GM19452 (cell line): ENCODE measurements at regions not wholly inside any gene's neighbourhood (a gene's known extent, or its start where the extent isn't known, plus 50 kb on each side); places are given as distances from the start of the nearest gene placed in this dataset.
"Not testable (repeated sequence)": the region's sequence is repeated elsewhere in the genome, so short reads cannot be mapped to it uniquely, and the experiment has no call there.

Experiments
- ATAC-seq: cut with Tn5 transposase; IDR thresholded peaks from one replicate; pipeline ENCODE4 v1.9.1; 2021; ENCODE audit not compliant: unreplicated experiment

DNA sequence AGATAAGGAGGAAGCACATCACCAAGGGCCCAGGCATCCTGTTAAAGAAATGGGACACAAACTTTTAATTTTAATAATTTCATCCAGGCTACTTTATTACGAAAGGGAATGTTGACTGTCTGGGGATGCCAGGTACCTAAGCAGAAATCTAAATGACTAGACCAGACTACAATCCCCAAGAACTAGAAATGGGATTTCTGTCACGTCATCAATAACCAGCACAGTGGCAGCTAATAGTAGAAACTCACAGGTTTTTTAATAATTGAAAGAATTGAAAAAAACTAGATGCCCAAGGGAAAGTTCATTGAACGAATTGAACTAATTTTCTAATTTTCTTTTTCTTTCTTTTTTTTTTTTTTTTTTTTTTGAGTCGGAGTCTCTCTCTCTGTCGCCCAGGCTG, 789.3 kb downstream of the IGSF11 start:
- no peak for ATAC-seq

DNA sequence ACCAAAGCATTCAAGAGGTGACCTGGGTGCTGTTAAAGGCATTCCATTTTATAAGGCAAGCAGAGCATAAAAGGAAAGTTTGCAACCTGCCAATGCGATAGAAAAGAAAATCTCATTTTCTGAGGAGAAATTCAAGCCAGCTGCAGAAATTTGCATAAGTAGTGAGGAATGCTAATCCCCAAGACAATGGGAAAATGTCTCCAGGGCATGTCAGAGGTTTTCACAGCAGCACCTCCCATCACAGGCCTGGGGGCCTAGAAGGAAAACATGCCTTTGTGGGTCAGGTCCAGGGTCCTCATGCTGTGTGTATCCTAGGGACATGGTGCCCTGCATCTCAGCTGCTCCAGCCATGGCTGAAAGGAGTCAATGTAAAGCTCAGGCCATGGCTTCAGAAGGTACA, 775.8 kb downstream of the IGSF11 start:
- not testable (repeated sequence) for ATAC-seq

DNA sequence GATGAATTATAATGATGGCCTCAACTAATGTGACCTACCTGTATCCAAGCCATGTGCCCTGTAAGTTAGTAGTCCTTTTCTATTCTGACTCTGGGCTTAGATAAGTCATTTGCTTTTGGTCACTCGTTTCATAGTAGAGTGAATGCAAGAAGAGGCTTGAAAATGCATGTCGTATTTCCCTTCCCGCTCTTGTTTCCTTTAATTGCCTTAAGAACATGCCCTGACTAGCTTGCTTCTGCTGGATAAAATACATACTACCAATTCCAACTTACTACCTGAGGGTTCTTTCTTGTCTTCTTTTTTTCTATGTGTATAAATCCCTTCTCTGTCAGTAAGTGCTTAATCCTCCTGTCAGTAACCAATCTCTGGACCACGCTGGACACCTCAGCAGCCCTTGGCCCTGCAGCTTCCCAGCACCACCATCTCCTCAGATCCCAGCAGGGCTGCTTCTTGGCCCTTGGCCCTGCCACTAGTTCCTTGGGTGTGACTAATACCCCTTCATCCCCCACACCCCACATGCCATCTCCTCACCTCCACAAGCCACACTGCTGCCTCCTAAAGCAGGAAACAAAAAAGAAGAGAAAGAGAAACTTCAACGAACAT, 771.7 kb downstream of the IGSF11 start:
- ATAC-seq: no peak

DNA sequence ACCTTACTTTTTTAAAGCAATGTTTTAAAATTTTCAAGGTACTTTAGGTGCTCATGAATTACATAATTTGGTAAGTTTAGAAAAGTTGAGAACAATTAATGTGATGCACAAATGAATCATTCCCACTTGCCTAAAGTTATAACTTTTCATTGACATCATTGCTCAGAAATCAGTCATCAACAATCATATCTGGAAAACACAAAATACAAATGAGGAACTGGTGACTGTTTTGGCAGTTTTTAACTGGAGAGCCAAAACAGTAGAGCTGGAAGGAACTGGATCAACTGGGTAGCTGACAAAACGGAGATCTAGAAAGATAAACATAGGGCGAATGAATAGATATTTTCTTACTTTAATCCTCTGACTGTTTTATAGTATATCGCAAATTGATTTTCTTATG, 767.1 kb downstream of the IGSF11 start:
- ATAC-seq: no peak

DNA sequence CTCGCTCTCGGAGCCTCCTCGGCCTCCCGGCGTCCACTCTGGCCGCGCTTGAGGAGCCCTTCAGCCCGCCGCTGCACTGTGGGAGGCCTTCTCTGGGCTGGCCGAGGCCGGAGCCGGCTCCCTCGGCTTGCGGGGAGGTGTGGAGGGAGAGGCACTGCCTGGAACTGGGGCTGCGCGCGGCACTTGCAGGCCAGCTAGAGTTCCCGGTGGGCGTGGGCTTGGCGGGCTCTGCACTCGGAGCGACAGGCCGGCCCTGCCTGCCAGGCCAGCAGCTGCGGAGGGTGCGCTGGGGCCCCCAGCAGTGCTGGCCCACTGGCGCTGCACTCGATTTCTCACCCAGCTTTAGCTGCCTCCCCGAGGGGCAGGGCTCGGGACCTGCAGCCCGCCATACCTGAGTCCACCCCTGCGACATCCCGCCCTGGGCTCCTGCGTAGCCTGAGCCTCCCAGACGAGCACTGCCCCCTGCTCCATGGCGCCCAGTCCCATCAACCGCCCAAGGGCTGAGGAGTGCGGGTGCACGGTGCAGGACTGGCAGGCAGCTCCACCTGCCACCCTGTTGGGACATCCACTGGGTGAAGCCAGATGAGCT, 765.0 kb downstream of the IGSF11 start:
- ATAC-seq: no peak

DNA sequence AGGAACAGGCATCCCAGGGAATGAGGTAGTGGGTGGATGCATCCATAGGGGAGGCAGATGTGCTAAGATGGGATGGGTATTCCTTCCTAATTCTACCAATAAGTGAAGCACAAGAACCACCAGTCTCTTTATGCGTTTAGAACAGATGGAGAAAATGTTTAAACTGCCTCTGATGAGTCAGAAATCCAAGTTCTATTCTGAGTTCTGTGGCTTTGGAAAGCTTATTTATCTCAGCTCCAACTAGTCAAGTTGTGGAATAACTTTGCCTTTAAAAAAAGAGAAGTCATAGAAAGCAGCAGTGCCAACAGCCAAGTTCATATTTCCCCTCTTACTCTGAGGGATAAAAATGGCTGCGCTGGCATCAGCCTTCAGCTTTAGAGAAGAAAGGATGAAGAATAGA, 761.7 kb downstream of the IGSF11 start:
- ATAC-seq: no peak

DNA sequence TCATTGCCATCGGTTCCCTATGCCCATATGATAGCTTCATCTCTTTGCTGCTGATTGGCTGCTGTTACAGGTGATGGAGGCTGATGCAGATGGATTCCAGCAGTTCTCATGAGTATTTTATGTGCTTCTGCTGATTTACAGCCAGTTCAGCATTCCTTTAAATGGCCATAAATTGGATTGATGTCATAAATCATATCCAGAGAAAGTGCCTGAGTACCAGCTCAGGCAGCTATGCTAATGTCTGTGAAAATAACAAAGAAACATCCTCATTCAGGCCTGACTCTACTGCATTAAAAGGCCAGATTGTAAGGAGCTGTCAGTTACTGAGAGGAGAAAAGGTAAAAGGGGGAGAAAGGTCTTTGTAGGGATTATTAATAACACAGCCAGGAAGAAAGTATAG, 756.8 kb downstream of the IGSF11 start:
- ATAC-seq: no peak

DNA sequence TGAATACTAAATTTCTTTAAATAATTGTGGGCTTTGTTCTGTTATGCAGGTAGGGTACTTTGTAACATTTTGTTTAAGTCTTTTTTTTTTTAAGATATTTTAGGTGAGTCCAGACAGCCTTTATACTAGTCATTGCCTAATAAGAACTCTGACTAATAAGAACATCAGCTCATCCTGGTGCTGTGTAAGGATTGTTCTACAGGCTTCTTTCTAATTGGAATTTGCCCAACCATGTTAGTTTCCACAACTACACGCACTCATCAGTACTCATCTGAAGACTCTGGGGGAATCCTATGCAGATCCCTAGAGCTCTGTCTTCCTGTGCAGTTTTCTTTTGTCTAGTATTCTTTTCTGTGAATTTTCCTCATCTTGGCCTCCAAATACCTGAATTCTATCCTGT, 741.8 kb downstream of the IGSF11 start:
- no peak for ATAC-seq

DNA sequence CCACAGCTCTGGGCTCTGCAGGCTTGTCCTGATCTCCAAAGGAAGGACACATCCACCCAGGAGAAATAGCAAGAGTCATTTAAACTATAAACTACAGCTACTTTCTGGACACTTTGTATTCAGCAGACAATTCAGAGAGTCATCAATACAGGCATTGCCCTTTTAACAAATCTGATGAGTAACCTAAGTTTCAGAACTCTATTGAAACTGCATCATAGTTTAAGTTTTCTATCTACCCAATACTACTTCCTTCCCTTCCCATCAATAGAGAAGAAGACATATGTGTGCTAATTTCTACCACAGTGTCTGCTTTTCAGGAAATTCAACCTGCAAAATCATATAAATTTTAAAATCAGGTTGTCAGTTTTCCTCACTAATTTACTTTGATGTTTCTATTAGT, 736.5 kb downstream of the IGSF11 start:
- ATAC-seq: no peak

DNA sequence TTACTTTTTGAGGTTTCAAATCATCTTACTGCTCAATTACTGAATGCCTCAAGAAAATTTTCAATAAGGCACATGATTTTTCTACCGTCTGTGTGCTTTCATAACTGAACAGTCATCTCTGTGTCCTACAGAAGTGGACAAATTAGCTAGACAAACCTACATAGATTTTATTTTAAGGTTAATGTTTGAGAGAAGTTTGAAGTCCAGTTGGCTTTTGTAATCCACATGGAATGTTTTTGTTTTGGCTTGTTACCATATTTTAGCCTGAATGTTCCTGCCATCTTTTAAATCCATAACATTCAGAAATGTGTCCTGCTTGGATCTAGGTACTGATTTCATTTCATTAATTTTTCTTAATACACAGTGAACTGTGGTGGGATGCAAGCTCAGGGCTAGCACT, 730.1 kb downstream of the IGSF11 start:
- ATAC-seq: no peak

DNA sequence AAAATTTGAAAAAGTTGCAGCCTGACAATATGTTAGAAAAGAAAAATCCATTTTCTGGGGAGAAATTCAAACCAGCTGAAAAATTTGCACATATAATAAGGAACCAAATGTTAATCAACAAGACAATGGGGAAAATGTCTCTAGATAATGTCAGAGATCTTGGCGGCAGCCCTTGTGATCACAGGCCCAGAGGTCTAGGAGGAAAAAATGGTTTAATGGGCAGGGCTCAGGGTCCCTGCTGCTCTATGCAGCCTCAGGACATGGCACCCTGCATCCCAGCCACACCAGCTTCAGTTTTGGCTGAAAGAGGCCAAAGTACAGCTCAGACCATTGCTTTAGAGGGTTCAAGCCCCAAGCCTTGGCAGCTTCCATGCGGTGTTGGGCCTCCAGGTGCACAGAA, 701.9 kb downstream of the IGSF11 start:
- ATAC-seq: no peak

DNA sequence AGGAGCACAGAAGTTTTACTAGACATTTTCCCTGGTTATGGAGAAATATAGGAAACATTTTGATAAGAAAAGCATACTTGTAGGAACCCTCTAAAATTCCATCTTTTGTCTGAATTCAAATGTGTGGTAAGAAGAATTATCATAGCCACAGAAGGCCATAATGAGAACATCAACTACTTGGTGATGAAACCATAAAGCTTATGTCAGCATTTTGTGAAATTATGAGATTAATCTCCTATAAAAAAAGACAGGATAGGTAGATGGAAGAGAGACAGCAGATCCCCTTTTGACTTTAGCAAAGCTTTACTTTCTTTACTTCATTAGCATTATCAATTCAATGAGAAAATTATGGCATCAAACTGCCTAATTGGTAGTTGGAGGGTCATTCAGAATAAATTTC, 697.0 kb downstream of the IGSF11 start:
- ATAC-seq: no peak

DNA sequence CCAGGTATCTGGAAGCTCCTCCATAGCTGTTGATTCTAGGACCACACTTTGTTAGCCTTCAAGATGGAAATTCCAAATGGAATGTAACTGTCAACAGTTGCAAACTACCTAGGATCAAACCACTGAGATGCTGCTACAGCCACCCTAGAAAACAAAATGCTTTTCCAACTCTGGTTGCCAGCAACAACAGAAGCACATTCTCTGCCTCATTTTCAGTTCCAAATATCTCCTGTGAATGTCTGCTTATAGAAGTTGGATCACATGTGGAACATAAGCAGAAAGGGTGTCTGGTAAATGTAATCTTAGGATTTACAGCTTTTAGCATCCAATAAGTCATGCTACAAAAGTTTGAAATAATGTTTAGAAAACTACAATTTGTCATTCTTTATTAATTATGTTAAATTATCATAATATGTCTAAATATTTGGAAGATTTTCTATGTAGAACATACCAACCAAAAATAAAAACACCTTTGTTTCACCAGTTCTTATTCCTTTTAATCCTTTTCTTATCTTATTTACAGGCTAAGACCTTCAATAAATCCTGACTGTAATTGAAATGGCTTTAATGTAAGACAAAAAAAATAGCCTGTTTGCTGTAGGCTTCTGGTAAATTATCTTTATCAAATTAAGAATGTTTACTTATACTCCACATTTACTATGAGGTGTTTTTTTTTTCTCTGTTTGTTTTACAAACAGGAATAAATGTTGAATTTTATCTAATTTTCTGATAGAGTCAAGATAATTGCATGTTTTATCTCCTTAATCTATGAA, 687.1 kb downstream of the IGSF11 start:
- ATAC-seq: no peak

DNA sequence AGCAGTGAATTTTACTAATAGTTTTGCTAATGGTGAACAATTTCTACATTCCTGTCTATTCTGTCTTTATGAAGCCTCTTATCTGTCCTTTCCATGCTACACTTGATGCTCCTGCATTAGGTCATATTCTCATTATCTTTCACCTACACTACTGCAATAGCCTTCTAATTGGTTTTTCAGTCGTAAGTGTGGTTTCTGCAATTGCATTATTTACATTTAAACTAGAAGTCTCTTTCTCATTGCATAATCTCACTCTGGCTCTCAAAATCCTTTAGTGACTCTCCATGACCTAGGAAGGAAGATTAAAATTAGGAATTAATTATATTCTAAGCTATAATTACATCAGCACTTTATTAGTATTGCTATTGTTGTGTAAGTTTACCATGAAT, 686.5 kb downstream of the IGSF11 start:
- no peak for ATAC-seq

DNA sequence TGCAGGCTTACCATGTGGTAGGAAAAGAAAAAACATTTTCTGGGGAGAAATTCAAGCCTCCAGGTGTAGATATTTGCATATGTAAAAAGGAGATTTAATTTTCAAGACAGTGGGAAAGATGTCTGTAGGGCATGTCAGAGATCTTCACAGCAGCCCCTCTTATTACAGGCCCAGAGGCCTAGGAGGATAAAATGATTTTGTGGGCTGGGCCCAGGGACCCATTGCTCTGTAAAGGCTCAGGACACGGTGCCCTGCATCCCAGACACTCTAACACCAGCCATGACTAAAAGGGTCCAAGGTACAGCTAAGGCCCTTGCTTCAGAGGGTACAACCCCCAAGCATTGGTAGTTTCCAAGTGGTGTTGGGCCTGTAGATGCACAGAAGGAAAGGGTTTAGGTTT, 680.1 kb downstream of the IGSF11 start:
- ATAC-seq: no peak

DNA sequence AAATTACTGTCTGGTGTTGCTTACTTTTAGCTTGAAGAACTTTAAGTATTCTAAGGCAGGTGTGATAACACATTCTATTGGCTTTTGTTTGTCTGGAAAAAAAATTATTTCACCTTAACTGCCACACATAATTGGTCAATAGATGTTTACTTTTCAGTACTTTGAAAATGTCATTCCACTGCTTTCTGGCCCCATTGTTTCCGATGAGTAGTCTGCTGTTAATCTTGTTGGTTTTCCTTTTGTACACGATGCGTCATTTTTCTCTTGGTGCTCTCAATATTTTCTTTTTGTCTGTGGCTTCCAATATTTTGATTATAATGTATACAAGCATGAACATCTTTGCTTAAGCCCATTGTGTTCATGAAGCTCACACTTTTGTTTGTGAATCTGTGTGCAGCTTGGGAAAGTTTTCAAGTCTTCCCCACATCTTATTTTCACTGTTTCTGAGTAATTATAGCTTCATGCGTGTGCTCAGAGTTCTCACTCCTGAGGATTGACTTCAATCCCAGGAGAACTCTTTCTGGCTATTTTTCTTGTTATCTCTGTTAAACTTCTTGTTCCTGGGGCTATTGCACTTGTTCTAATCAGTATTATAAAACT, 664.7 kb downstream of the IGSF11 start:
- no peak for ATAC-seq

DNA sequence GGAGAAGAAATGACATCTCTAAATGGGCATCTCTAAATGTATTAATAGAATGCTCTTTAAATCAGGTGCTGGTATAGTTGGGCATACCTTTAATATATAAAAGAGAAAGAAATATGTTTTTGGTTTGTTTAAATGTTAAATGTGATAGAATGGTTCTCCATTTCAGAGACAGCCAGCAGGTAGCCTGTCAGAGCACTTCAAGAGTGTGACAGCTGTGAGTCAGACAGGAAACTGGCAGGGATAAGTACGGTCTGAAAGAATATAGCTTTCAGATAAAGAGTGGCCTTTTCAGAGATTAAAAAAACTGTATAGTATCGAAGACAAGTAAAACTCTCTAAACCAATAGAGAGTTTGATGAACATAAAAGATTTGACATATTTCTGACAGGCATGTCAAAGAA, 654.1 kb downstream of the IGSF11 start:
- no peak for ATAC-seq

DNA sequence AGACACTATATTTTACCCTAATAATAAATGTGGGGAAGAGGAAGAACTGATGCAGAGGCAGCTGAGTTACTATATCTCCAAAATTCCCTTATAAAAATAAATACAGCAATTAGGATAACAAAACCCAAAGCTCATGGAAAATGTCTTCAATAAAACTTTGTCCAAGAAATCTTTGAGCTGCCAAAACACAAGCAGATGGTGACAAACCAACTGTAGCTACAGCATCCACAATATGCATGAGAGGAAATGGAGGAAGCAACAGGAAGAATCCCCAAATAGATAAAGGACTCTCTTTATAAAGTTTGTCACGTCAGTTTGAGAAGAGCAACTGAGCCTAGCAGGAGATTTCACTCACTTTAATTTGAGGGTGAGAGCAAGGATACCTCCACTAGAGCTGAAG, 638.2 kb downstream of the IGSF11 start:
- ATAC-seq: no peak

DNA sequence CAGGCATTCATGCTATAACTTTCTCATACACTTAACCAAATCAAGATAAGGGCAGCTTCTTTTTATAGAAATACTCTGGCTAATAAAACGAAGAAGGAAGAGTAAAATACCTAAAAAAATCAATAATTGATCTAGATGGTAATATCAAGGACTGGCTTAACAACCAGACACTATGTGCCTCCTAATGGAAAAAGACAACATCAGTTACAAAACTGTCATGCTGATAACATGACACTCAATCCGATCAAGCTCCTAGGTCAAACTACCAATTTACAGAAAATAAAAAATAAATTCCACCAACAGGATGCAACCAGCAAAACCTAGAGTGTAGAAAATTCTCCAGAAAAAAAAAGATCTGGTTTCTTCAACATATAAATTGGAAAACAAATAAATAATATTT, 634.6 kb downstream of the IGSF11 start:
- ATAC-seq: no peak

DNA sequence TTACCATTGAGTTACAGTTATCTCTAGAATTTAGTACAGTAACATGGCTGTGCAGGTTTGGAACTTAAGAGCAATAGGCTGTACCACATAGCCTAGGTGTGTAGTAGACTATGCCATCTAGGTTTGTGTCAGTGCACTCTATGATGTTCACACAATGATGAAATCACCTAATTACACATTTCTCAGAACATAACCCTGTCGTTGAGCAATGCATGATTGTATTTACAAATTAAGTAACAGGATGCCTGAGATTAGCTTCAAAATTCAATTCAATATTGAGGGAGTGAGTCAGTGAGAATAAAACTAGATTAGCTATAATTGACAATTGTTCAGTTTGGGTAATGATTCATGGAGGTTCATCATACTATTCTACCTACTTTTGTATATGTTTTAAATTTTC, 633.8 kb downstream of the IGSF11 start:
- ATAC-seq: no peak

DNA sequence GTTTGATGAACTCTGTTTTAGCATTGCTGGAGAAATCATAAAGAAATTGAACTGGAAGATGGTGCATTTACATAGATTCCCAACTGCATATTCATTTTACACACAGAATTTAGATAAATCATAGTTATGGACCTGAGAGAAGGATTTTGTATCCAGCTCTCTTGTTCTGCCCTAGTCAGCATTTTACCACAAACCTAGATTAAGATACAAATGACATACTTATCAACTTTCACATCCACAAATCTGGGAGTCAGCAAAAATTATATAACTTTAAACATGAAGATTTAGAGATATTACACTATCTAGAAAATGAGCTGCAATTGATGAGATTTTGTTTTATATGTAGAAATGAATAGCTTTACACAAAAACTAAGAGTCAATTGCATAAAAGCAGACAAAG, 632.8 kb downstream of the IGSF11 start:
- ATAC-seq: no peak

DNA sequence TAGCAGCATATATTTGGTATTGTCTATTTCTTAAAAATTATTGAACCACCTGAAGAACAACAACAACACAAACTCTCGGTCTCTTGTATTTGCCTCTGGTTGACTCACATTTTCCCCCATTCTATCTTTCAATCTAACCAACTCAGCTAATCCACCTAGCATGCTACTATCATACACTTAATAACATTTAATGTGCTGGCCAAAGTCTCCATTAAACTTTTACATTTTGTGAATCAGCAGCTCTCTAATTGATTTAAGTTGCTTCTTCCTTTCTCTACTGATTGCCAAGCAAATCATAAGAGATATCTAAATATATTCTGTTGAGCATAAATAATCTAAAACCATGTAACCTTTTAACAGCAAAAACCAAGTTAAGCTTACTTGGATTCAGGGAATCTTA, 631.7 kb downstream of the IGSF11 start:
- ATAC-seq: no peak
